ENCODE measurements at regions not wholly inside any gene's neighbourhood (a gene's known extent, or its start where the extent isn't known, plus 50 kb on each side); places are given as distances from the start of the nearest gene placed in this dataset.

DNA sequence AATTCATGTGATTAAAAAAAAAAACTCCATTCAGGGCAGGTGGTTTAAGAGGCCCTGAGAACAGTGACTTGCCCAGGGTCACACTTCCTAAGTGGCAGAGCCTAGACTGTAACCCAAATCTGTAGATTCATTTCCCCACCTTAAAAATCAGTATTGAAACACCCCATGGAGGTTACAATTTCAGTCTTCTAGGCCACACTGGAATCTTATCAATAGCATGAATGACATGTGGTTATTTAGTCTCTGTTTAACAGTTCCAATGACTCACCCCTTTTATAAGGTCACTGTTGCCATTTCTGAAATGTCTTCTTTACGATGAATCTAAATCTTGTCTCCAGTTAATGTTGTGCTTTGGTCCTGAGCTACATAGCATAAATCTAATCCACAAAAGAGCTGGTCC is 262.3 kb upstream of the GRIP1 start:
- TF ChIP-seq, protein P1, sequence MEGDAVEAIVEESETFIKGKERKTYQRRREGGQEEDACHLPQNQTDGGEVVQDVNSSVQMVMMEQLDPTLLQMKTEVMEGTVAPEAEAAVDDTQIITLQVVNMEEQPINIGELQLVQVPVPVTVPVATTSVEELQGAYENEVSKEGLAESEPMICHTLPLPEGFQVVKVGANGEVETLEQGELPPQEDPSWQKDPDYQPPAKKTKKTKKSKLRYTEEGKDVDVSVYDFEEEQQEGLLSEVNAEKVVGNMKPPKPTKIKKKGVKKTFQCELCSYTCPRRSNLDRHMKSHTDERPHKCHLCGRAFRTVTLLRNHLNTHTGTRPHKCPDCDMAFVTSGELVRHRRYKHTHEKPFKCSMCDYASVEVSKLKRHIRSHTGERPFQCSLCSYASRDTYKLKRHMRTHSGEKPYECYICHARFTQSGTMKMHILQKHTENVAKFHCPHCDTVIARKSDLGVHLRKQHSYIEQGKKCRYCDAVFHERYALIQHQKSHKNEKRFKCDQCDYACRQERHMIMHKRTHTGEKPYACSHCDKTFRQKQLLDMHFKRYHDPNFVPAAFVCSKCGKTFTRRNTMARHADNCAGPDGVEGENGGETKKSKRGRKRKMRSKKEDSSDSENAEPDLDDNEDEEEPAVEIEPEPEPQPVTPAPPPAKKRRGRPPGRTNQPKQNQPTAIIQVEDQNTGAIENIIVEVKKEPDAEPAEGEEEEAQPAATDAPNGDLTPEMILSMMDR (IDR thresholded peaks at IDR 0.05), result no peak
- no peak for TF ChIP-seq POLR2A (IDR thresholded peaks at IDR 0.05)
